Panc1 (cell line): ENCODE measurements at regions not wholly inside any gene's neighbourhood (a gene's known extent, or its start where the extent isn't known, plus 50 kb on each side); places are given as distances from the start of the nearest gene placed in this dataset.

Experiments
- TF ChIP-seq, protein P1 (sequence below), 2 experiments: IDR thresholded peaks; 2 replicates each; pipeline ENCODE4 v1.6.1; 2011 to 2012; ENCODE audit warnings: low read depth in 2 of 2, control low read depth in 1 of 2, low read length in 1 of 2, mild to moderate bottlenecking in 1 of 2, moderate library complexity in 1 of 2; ENCODE audit not compliant: insufficient read depth in 1 of 2
- TF ChIP-seq, protein P2 (sequence below): fragments of 450-650 bp; IDR thresholded peaks from 2 replicates; pipeline ENCODE4 v1.5.1; 2017; ENCODE audit warnings: mild to moderate bottlenecking

DNA sequence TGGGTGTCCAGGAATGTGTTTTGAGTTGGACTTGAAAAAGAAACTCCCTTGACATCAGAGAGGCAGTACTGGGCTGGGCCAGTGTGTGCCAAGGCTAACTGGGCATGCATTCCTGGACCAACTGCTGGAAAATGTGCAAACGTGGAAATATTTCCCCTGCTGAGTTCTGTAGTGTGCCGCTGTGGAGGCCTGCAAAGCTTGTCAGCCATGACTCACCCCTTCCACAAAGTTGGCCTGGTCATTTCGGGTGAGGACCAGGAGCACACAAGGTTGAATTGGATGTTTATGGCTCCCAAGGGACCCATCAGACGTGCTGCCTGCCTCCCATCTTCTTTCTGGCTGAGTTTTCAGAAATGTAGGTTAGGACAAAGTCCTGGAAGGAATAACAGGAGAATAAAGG is 513.1 kb downstream of the MIAT start:
- TF ChIP-seq, protein P1, sequence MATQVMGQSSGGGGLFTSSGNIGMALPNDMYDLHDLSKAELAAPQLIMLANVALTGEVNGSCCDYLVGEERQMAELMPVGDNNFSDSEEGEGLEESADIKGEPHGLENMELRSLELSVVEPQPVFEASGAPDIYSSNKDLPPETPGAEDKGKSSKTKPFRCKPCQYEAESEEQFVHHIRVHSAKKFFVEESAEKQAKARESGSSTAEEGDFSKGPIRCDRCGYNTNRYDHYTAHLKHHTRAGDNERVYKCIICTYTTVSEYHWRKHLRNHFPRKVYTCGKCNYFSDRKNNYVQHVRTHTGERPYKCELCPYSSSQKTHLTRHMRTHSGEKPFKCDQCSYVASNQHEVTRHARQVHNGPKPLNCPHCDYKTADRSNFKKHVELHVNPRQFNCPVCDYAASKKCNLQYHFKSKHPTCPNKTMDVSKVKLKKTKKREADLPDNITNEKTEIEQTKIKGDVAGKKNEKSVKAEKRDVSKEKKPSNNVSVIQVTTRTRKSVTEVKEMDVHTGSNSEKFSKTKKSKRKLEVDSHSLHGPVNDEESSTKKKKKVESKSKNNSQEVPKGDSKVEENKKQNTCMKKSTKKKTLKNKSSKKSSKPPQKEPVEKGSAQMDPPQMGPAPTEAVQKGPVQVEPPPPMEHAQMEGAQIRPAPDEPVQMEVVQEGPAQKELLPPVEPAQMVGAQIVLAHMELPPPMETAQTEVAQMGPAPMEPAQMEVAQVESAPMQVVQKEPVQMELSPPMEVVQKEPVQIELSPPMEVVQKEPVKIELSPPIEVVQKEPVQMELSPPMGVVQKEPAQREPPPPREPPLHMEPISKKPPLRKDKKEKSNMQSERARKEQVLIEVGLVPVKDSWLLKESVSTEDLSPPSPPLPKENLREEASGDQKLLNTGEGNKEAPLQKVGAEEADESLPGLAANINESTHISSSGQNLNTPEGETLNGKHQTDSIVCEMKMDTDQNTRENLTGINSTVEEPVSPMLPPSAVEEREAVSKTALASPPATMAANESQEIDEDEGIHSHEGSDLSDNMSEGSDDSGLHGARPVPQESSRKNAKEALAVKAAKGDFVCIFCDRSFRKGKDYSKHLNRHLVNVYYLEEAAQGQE (IDR thresholded peaks at IDR 0.05; ENCODE audit: insufficient read depth in 1 of 2, low read depth in 2 of 2, low read length in 1 of 2): no peak
- TF ChIP-seq, protein P2, sequence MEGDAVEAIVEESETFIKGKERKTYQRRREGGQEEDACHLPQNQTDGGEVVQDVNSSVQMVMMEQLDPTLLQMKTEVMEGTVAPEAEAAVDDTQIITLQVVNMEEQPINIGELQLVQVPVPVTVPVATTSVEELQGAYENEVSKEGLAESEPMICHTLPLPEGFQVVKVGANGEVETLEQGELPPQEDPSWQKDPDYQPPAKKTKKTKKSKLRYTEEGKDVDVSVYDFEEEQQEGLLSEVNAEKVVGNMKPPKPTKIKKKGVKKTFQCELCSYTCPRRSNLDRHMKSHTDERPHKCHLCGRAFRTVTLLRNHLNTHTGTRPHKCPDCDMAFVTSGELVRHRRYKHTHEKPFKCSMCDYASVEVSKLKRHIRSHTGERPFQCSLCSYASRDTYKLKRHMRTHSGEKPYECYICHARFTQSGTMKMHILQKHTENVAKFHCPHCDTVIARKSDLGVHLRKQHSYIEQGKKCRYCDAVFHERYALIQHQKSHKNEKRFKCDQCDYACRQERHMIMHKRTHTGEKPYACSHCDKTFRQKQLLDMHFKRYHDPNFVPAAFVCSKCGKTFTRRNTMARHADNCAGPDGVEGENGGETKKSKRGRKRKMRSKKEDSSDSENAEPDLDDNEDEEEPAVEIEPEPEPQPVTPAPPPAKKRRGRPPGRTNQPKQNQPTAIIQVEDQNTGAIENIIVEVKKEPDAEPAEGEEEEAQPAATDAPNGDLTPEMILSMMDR: no peak
